LNCaP clone FGC (cell line): ENCODE measurements at regions not wholly inside any gene's neighbourhood (a gene's known extent, or its start where the extent isn't known, plus 50 kb on each side); places are given as distances from the start of the nearest gene placed in this dataset.

Experiments
- DNase-seq: peaks from one replicate; pipeline ENCODE4 v3.0.0-alpha.2; 2011; ENCODE audit warnings: low read depth
- H3K4me3 ChIP-seq: 2 replicates; pipeline ENCODE4 v1.5.1; 2011; ENCODE audit warnings: mild to moderate bottlenecking, low read depth, low read length, control low read depth
- TF ChIP-seq, protein P1 (sequence below): IDR thresholded peaks from 2 replicates; pipeline ENCODE4 v1.5.1; 2012; ENCODE audit warnings: mild to moderate bottlenecking; ENCODE audit not compliant: control insufficient read depth, insufficient read depth; ENCODE audit errors: extremely low read depth

DNA sequence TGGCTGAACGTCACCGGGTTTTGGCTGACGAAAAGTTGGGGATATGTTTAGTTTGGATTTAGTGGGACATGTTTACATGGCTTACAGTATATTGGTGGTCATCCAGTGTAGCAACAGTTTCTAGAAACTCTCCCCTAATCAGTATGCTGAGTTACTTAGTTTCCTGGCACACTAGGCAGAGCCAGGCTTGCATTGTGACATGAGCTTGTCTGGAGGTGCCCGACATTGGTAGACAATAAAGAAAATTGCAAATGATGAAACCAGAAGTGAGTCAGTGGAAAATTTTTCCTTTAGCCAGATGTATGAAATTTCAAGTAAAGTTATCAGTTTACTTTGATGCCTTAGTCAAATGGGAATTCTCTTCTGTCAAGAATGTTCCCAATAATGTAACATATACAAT lies 276.1 kb downstream of the RDH14 start:
- H3K4me3 ChIP-seq, result no peak overlapping the region
- DNase-seq, result no peak
- TF ChIP-seq, protein P1, sequence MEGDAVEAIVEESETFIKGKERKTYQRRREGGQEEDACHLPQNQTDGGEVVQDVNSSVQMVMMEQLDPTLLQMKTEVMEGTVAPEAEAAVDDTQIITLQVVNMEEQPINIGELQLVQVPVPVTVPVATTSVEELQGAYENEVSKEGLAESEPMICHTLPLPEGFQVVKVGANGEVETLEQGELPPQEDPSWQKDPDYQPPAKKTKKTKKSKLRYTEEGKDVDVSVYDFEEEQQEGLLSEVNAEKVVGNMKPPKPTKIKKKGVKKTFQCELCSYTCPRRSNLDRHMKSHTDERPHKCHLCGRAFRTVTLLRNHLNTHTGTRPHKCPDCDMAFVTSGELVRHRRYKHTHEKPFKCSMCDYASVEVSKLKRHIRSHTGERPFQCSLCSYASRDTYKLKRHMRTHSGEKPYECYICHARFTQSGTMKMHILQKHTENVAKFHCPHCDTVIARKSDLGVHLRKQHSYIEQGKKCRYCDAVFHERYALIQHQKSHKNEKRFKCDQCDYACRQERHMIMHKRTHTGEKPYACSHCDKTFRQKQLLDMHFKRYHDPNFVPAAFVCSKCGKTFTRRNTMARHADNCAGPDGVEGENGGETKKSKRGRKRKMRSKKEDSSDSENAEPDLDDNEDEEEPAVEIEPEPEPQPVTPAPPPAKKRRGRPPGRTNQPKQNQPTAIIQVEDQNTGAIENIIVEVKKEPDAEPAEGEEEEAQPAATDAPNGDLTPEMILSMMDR, result no peak

DNA sequence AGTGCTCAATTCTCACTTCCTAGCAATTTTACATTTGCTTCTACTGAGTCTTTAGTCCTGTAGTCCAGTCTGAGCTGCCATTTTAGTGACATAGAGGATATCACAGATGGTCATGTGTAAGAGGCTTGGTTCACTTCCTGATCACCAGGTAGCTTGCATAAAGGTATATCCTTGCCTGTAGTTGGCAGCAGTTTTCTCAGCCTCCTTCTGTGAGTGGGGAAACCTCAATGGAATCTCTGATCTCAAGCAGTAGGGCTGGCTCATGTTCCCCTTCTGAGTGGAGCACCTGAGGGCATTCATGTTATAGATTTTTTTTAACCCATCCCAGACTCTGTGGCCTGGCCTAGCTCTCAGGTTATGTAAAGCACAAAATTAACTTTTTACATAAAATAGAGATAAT lies 278.4 kb downstream of the RDH14 start:
- TF ChIP-seq, protein P1, result no peak
- DNase-seq, result no peak
- H3K4me3 ChIP-seq, result no peak overlapping the region

DNA sequence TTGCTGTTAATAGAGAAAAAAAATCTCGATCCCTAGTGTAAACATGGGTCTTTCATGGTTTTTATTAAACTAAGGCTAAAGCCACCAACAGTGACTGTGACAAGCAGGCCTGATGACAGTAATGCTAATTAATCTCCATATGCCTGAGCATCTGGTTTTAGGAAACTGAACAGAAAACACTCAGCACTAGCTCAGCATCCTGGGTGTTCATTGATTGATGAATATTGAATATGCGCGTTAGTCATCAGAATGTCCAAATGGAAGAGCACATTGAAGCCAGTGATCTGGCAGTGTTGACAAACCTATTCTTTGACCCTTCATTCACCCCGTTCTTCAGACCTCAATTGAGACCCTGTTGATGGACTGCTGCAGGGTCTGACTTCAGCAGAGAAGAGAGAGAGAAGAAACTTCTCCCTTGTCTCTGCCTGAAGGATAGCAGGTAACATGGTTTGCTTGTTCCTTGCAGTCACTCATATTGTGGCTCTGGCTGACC lies 283.8 kb downstream of the RDH14 start:
- no peak for DNase-seq
- TF ChIP-seq, protein P1, result no peak
- no peak overlapping the region for H3K4me3 ChIP-seq

DNA sequence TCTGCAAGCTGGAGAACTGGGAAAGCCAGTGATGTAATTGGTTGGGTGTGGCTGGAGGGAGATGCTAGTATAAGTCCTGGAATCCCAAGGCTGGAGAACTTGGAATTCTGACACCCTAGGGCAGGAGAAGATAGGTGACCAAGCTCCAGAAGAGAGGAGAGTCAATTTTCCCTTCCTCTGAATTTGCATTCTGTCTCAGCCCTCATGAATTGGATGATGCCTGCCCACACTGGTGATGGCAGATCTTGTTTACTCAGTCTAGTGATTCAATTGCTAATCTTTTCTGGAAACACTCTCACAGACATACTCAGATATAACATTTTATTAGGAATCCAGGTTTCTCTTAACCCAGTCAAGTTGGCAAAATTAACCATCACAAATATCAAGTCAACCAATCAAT lies 287.2 kb downstream of the RDH14 start:
- DNase-seq, result no peak
- TF ChIP-seq, protein P1, result no peak
- no peak overlapping the region for H3K4me3 ChIP-seq

DNA sequence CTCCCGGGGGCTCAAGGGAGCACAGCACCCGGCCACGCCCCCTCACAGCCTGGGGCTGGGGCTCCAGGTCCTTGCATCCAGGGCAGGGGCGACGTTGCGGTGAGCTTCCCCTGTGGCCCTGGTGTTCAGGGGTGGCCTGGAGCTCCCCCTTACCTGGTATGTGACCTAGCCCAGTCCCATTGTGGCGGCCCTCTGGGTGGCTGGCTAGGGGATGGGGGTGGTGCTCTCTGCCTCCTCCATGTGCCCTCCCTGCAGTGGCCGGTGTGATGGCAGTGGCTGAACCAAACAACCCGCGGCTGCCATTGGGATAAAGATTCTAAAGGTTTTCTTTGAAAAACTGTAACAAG lies 288.3 kb downstream of the RDH14 start:
- DNase-seq, result no peak
- TF ChIP-seq, protein P1, result no peak
- H3K4me3 ChIP-seq, result no peak overlapping the region

DNA sequence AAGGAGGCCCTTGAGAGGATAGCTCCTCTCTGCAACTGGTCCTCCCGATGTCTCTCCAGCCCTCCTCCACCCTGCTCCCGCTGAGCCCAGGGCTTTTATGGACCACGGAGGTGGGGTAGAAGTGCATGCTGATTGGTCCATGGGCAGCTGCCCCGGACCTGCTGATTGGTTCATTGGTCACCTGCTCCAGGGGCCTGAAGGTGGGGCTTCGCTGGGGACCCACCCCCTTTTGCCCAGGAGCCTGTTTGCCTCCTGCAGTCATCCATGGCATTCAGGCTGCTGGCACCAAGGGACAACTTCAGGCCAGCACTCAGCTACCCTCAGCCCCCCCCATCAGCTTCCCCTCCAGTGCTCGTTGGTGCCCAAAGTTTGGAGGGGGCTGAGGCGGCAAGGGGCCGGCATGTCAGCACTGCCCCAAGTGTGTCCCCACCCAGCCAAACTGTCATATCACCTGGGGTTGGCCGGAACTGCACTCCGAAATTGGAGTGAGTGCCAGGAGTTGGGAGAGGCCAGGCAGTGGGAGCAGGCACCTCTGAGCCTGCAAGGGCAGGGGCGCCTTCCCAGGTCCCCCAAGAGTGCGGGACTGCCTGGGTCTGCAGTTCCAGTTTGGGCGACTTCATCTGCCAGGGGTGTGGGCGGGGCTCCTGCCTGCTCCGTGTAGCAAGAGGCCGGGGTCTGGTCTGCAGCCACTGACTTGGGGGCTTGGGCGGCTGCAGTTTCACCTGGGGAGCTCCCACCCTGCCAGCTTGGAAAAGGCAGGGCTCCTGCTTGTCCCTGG lies 288.9 kb downstream of the RDH14 start:
- H3K4me3 ChIP-seq, result no peak overlapping the region
- DNase-seq, result no peak
- TF ChIP-seq, protein P1, result no peak

DNA sequence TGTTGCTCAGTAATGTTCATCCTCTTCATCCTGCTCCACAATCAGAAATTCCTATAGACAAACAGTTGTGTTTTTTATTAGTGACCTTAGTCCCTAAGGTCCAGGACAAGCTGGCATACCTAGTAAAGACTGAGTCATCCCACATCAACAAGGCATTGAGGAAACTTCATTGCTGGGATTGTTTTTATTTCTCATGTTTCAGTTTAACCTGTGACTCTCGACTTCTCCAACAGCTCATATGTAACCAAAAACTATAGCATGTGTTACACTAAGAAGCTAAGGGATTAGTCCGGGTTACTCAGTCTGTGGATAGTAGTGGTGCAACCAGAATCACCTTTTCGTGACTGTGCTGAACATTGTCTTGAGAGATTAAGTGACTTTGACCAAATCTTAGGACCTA lies 292.1 kb downstream of the RDH14 start:
- DNase-seq, result no peak
- TF ChIP-seq, protein P1, result no peak
- H3K4me3 ChIP-seq, result no peak overlapping the region
